Right atrium auricular region (tissue), 2 donors: ENCODE measurements at regions not wholly inside any gene's neighbourhood (a gene's known extent, or its start where the extent isn't known, plus 50 kb on each side); places are given as distances from the start of the nearest gene placed in this dataset.

Experiments
- DNase-seq: peaks from one replicate; pipeline ENCODE4 v3.0.0-alpha.2; 2019; ENCODE audit warnings: low spot score
- H3K27ac ChIP-seq, 2 donors: fragments of 200-600 bp; sonication (generic); 1 replicate in 1 of 2; 2 replicates in 1 of 2; pipeline ENCODE4 v1.5.1; 2016 to 2019
- H3K27me3 ChIP-seq, 2 donors: fragments of 200-600 bp; sonication (generic); one replicate each; pipeline versions ENCODE4 v1.5.1 to v1.6.0; 2017 to 2019
- H3K36me3 ChIP-seq: fragments of 200-600 bp; sonication (generic); one replicate; pipeline ENCODE4 v1.5.1; 2016
- H3K4me1 ChIP-seq, 2 donors: fragments of 200-600 bp; sonication (generic); one replicate each; pipeline versions ENCODE4 v1.5.1 to v1.6.0; 2017 to 2019
- H3K4me3 ChIP-seq, 2 donors: fragments of 200-600 bp; sonication (generic); 1 replicate in 1 of 2; 2 replicates in 1 of 2; pipeline ENCODE4 v1.5.1; 2017 to 2019; ENCODE audit warnings: mild to moderate bottlenecking in 1 of 2, moderate library complexity in 1 of 2
- H3K9me3 ChIP-seq, 2 donors: fragments of 200-600 bp; sonication (generic); one replicate each; pipeline ENCODE4 v1.5.1; 2019
- CTCF ChIP-seq, 2 donors: fragments of 200-600 bp; sonication (generic); IDR thresholded peaks; one replicate each; pipeline ENCODE4 v1.5.1; 2019; ENCODE audit warnings: antibody characterized with exemption in 2 of 2

DNA sequence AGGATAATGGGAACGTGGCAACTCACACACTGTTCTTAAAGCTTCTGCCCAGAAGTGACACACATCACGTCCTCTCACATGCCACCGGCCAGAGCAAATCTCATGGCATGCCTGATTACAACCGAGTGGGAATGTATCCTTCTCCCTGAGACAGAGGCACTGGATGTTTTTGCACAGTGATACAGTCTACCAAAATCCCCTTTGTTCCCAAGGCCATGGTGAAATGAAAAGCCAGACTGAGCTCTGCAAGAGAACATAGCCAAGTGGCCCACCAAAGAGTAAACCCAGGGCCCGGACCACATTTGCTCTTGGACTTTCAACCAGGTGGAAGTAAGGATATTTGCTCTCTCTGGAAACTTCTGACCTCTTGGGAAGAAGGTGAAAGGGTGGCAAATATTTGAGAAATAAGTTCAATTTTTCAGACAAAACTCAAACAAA lies 186.2 kb upstream of the STT3B start:
- H3K4me3 ChIP-seq: no peak overlapping the region
- no peaks in the 10 kb centered on the region for H3K27me3 ChIP-seq
- H3K36me3 ChIP-seq: no peaks in the 10 kb centered on the region
- peaks cover 0 to 9% of the 10 kb centered on the region in 2 donors for H3K9me3 ChIP-seq
- TF ChIP-seq CTCF (IDR thresholded peaks at IDR 0.05): no peak
- no peak overlapping the region for H3K27ac ChIP-seq
- H3K4me1 ChIP-seq: no peaks in the 10 kb centered on the region
- DNase-seq: no peak

DNA sequence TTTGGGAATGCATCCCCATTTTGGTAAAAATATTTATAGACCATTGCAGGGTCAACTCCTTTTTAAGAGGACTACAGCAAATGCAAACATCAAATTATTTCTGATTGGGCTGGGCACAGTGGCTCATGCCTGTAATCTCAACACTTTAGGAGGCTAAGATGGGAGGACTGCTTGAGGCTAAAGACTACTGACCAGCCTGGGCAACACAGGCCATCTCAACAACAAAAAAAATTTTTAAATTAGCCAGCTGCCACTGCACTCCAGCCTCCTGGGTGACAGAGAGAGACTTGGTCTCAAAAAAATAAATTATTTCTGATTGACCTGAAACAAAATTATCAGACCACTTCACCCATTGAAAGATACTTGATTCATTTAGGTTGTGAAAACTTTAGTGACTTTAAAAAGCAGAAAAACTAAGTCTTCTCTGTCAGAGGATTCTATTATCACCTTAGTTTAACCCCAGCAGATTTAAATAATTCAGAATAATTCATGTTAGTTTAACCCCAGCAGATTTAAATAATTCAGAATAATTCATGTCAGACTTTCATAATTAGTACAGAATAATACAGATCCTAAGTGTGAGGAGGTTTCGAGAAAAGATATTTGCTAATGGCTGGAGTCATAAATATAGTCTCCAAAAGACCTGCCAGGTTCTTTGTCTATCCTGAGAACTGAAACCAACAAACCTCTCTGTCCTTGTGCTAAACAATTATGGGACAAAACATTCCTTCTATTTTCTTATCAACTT lies 183.6 kb upstream of the STT3B start:
- H3K27me3 ChIP-seq: no peaks in the 10 kb centered on the region
- H3K4me3 ChIP-seq: no peak overlapping the region
- no peaks in the 10 kb centered on the region for H3K4me1 ChIP-seq
- peaks cover 0 to 9% of the 10 kb centered on the region in 2 donors for H3K9me3 ChIP-seq
- no peak for TF ChIP-seq CTCF (IDR thresholded peaks at IDR 0.05)
- no peaks in the 10 kb centered on the region for H3K36me3 ChIP-seq
- DNase-seq: no peak
- H3K27ac ChIP-seq: no peak overlapping the region

GRCh38 chr3:31350307-31350706 lies 182.4 kb upstream of the STT3B start:
- H3K9me3 ChIP-seq: peaks cover 0 to under 1% of the 10 kb centered on the region in 2 donors
- no peaks in the 10 kb centered on the region for H3K36me3 ChIP-seq
- H3K27me3 ChIP-seq: no peaks in the 10 kb centered on the region
- H3K4me1 ChIP-seq: no peaks in the 10 kb centered on the region
- no peak for DNase-seq
- no peak overlapping the region for H3K4me3 ChIP-seq
- no peak overlapping the region for H3K27ac ChIP-seq
- no peak for TF ChIP-seq CTCF (IDR thresholded peaks at IDR 0.05)

- H3K4me1 ChIP-seq: no peaks in the 10 kb centered on the region
- H3K9me3 ChIP-seq: no peaks in the 10 kb centered on the region
These were observed 180.4 kb upstream of the STT3B start for GRCh38 chr3:31352331-31352730.

DNA sequence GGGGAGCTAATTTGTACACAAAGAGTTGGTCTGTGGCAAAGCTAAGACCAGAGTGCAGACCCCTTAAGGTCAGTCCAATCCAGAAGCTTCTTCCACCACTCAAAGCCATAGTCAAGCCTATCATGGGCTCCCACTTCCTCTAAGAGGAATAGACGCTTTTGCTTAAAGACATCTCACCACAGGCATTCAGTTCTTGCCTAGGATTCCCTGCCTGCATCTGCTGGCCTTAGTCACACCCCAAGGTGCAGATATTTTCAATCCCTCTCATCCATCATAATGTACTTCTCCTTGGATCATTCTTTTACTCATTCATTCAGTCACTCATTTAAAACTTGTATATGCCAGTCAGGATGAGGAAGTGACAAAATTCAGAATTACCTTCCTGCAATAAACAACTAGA lies 179.6 kb upstream of the STT3B start:
- H3K36me3 ChIP-seq: no peaks in the 10 kb centered on the region
- no peaks in the 10 kb centered on the region for H3K4me1 ChIP-seq
- DNase-seq: no peak
- no peak overlapping the region for H3K27ac ChIP-seq
- no peaks in the 10 kb centered on the region for H3K9me3 ChIP-seq
- H3K27me3 ChIP-seq: no peaks in the 10 kb centered on the region
- no peak overlapping the region for H3K4me3 ChIP-seq
- no peak for TF ChIP-seq CTCF (IDR thresholded peaks at IDR 0.05)

More at GRCh38 chr3:31352331-31352730, 180.4 kb upstream of the STT3B start:
- no peak for TF ChIP-seq CTCF (IDR thresholded peaks at IDR 0.05)
- no peak overlapping the region for H3K27ac ChIP-seq
- DNase-seq: no peak
- H3K4me3 ChIP-seq: no peak overlapping the region
- no peaks in the 10 kb centered on the region for H3K36me3 ChIP-seq
- no peaks in the 10 kb centered on the region for H3K27me3 ChIP-seq

DNA sequence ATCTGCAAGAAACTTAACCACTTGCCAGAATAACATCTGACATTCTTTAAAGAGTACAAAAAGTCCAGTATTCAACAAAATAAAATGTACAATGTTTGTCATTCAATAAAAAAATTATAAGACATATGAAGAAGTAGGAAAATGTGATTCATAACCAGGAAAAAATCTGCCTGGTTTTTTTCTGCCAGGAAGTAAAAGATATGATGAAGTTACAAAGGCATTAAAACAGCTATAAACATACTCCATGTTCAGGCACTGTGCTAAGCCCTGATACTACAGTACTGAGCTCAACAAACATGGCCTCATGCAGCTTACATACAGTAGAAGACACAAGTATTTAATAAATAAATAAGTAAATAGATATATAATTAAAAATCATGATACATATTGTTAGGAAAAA lies 178.4 kb upstream of the STT3B start:
- Histone ChIP-seq H3K27ac (no peak overlapping the region), H3K4me3 (no peak overlapping the region), H3K4me1 (no peaks in the 10 kb centered on the region), H3K9me3 (no peaks in the 10 kb centered on the region), H3K27me3 (no peaks in the 10 kb centered on the region), H3K36me3 (no peaks in the 10 kb centered on the region)
- no peak for DNase-seq
- TF ChIP-seq CTCF (IDR thresholded peaks at IDR 0.05): no peak
